Hematopoietic multipotent progenitor cell treated with erythropoietin and hydrocortisone succinate and interleukin-3 and kit ligand, for 8 days (in vitro differentiated cells): ENCODE measurements at regions not wholly inside any gene's neighbourhood (a gene's known extent, or its start where the extent isn't known, plus 50 kb on each side); places are given as distances from the start of the nearest gene placed in this dataset.
A peak's percentile ranks its signal among the peaks of the same experiment; 100 is the strongest.

ENCODE experiments used
- DNase-seq: peaks from one replicate; pipeline ENCODE4 v3.0.0-alpha.2; 2015

GRCh38 chr1:58976294-58976693 is 192.4 kb upstream of the JUN start:
- no peak for DNase-seq

- no peak for DNase-seq
Observed at GRCh38 chr1:58977598-58977997, 193.8 kb upstream of the JUN start.

GRCh38 chr1:58978096-58978495 is 194.2 kb upstream of the JUN start:
- DNase-seq = no peak

DNA sequence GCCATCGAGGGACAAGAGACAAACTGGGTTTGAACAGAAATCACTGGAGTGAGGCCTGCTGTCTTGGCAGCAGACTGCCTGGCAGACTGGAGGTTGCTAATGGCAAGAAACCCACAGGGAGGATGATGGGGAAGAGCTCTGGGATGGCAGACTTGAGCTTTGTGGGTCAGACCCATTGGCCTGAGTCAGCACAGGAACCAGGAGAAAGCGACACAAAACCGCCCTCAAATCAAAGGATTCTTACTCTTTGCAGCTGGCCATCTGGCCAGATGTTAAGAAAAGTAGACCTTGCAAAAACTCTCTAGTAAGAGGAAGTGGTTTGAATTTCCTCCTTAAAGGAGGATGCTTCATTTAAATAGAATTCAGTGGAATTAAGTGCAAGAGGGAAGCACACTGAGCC is 195.2 kb upstream of the JUN start:
- DNase-seq = no peak

GRCh38 chr1:58979677-58980076 is 195.8 kb upstream of the JUN start:
- DNase-seq = no peak

- DNase-seq = no peak
Observed at GRCh38 chr1:58981392-58981791, 197.5 kb upstream of the JUN start.

- DNase-seq = no peak
Observed at GRCh38 chr1:58982259-58982998, 198.6 kb upstream of the JUN start.

- no peak for DNase-seq
Observed at GRCh38 chr1:58983162-58983561, 199.3 kb upstream of the JUN start.

GRCh38 chr1:58983633-58984245 is 199.9 kb upstream of the JUN start:
- no peak for DNase-seq

- no peak for DNase-seq
Observed at GRCh38 chr1:58986996-58987767, 203.3 kb upstream of the JUN start.

GRCh38 chr1:58988752-58989151 is 204.9 kb upstream of the JUN start:
- no peak for DNase-seq

- no peak for DNase-seq
Observed at GRCh38 chr1:58989845-58990244, 206.0 kb upstream of the JUN start.

GRCh38 chr1:58991305-58991704 is 207.5 kb upstream of the JUN start:
- DNase-seq = no peak

DNA sequence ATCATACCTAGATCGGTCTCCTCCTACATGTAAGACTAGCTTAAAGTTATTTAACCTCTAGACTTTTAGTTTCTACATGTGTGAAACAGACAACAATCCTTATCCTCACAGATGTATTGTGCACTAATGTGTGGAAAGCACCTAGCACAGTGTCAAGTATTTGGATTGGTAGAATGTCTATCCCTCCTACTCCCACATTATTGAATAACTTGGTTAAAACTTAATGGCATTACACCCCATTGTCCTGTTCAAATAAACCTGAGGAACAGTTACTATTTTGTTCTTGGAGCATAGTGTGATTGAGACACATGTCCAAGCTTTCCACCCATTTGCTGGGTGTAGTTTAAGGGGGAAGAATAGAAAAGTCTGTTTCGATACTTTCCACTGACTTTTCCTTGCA is 208.8 kb upstream of the JUN start:
- no peak for DNase-seq

DNA sequence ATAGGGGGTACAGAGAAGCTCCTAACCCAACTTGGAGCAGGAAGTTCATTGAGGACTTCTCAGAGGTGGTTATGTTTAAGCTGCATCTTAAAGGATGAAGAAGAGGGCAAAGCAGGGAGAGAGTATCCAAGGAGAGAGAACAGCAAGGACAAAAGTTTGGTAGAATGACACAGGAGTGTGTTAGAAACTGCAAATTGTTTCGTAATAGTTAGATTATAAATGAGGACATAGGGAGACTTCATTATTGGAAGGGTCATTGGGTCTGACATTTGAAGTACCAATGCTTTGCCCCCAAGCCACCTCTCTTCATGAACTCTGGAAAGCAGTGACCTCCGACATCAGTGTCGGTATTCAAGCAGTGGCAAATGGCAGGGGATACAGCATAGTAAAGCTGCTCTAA is 209.6 kb upstream of the JUN start:
- DNase-seq = no peak

- no peak for DNase-seq
Observed at GRCh38 chr1:58994664-58995063, 210.8 kb upstream of the JUN start.

GRCh38 chr1:58996341-58997059 is 212.7 kb upstream of the JUN start:
- DNase-seq = no peak

DNA sequence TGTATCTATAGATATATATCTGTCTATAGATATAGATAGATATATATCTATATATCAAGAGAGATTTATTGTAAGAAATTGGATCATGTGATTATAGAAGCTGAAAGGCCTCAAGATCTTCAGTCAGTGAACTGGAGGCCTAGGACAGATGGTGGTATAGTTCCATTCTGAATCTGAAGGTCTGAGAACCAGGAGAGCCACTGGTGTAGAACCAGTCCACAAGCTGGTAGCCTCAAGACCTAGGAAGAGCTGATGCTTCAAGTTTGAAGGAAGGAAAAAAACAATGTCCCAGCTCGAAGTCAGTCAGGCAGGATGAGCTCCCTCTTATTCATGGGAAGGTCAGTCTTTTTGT is 213.2 kb upstream of the JUN start:
- DNase-seq = no peak

- no peak for DNase-seq
Observed at GRCh38 chr1:58997637-58998036, 213.8 kb upstream of the JUN start.

DNA sequence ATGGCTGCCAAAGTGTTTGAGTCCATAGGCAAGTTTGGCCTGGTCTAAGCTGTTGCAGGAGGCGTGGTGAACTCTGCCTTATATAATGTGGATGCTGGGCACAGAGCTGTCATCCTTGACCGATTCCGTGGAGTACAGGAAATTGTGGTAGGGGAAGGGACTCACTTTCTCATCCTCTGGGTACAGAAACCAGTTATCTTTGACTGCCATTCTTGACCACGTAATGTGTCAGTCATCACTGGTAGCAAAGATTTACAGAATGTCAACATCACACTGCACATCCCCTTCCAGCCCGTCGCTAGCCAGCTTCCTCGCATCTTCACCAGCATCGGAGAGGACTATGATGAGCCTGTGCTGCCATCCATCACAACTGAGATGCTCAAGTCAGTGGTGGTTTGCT is 215.8 kb upstream of the JUN start:
- DNase-seq = peak; percentile 8

DNA sequence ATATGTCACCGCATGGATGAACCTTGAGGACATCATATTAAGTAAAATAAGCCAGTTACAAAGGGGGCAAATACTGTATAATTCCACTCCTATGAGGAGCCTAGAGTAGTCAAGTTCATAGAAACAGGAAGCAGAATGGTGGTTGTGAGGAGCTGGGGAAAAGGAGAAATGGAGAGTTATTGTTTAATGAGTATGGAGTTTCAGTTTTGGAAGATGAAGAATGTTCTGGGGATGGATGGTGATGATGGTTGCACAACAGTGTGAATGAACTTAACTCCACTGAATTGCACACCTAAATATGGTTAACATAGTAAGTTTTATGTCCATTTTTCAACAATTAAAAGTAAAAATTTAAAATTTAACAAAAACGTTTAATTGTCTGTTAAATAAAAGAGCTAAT is 220.9 kb upstream of the JUN start:
- DNase-seq = no peak

- DNase-seq = peak; percentile 16
Observed at GRCh38 chr1:59005491-59006288, 221.8 kb upstream of the JUN start.

DNA sequence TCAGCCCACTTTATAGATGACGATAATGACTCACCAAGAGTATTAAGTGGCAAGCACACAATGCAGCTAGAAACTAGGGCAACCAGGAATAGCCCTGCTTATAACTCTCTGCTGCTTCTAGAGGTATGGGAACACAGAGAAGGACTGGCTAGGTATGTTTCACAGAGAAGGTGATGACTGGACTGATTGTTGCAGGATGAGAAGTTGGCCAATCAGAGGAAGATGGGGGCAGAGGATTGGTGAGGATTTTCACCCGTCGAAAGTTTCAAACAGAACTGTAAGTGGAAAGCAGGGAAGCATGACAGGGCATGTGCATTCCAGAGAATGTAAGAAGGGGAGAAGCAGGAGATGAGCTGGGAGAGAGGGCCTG is 222.4 kb upstream of the JUN start:
- no peak for DNase-seq
